Hepatic stellate cell (primary cell): ENCODE measurements at regions not wholly inside any gene's neighbourhood (a gene's known extent, or its start where the extent isn't known, plus 50 kb on each side); places are given as distances from the start of the nearest gene placed in this dataset.
"Not testable (repeated sequence)": the region's sequence is repeated elsewhere in the genome, so short reads cannot be mapped to it uniquely, and the experiment has no call there.

Source experiments
- DNase-seq: peaks from one replicate; pipeline ENCODE4 v3.0.0; 2011; ENCODE audit warnings: low spot score

DNA sequence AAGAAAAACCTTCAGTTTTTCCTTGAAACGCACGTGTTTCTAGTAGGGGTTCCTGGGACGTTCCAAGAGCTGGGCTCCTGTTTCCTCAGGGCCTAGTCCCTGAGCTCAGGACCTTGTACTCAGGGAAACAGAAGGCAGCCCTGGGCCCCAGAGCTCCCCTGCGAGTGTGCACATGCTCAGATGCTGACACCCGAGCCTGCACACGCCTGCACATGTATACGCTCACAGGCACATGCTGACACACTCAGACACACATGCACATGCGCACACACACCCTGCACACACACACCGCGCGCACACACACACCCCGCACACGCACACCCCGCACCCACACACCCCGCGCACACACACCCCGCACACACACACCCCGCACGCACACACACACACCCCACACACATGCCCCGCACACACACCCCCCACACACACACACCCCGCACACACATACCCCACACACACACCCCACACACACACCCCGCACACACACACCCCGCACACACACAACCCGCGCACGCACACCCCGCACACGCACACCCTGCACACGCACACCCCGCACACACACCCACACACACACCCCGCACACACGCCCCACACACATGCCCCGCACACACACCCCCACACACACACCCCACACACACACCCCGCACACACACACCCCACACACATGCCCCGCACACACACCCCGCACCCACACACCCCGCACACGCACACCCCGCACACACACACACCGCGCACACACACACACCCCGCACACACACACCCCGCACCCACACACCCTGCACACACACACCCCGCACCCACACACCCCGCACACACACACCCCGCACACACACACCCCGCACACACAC lies 52.2 kb downstream of the CALML3 start:
- DNase-seq: no peak

DNA sequence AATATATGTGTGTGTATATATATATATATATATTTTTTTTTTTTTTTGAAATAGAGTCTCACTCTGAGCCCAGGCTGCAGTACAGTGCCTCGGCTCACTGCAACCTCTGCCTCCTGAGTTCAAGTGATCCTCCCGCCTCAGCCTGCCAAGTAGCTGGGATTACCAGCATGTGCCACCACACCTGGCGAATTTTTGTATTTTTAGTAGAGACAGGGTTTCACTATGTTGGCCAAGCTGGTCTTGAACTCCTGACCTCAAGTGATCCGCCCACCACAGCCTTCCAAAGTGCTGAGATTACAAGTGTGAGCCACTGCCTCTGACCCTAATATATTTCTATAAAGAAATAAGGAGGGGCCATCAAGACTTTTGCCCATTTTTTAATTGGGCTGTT lies 55.3 kb downstream of the CALML3 start:
- DNase-seq: not testable (repeated sequence)

DNA sequence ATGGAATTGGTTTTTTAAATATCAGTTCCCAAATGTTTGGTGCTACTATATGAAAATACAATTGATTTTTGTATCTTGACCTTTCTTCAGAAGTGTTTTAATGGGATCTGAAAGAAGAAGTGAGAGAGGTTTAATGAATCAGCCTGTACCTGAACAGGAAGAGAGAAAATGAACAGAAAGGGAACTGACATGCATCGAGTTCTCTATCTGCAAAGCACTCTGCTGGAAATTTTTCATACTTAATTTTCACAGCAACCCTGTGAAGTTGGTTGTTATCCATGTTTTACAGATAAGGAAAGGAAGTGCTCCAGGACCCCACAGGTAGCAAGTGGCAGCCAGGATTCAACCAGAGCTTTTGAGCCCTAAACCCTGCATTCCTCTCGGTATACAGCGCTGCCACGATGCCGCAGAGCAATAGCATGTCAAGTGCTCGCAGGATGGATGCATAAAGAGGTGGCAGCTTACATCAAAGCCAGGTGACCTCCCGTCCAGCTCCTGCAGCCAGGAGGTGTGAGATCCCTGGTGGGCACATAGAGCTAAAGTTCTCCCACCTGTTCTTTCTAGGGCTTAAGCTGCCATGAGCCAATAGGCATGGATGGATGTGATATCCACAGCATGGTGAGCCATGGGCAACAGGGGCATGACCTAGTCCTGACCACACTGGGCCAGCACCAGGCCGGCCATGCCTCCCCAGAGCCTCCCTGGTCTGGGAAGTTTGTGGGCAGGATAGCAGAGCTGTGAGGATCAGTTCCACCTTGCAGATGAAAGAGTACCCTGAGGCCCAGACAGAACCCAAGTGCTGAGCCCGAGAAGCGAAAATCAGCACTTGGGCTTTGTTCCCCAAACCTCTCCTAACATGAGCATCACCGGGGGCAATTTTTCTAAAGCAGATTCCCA lies 57.2 kb downstream of the CALML3 start:
- no peak for DNase-seq

DNA sequence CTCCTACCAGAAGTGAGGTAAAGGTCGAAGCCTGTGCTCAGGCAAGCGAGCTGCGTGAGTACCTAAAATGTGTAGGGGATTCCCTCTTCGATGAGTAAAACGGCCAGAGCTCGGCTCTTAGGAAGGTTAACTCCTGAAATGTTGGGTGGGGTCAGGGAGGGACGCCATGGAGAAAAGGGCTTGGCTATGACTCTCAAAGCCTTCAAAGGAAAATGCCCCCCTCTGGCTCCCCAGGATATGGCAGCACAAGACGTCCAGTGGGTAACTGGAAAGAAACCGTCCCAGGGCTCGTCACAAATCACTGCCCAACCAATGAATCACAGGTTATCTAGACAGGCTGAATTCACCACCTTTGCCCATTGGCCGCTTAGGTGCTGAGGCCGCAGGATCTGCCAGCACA lies 58.0 kb downstream of the CALML3 start:
- DNase-seq: no peak

DNA sequence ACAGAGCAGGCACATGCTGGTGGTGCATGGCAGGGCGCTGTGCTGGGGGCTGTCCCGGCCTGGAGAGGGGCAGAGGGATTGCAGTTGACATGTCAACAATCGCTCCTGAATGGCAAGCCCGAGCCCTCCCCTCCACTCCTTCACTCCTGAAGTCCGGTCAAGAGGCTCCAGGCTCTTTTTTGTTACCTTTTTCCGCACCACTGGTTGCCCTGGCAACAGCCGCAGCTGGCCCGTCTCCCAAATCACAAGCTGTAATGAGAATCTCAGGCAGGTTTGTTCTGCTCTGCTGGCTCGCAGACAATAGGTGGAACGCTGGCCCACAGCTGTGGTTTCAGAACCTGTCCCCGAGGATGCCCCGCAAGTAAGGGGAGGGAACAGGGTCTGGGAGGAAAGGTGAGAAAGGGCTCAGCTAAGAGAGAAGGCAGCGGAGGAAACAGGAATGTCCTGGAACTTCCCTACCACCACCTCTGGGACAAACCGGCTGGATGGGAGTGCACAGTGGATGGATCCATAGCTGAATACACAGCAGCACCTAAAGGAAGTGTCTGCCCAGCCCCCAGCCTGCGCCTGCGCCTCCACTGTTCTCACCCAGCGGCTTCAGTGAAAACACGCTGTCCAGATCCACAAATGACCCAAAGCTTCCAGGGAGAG lies 58.9 kb downstream of the CALML3 start:
- DNase-seq: no peak

DNA sequence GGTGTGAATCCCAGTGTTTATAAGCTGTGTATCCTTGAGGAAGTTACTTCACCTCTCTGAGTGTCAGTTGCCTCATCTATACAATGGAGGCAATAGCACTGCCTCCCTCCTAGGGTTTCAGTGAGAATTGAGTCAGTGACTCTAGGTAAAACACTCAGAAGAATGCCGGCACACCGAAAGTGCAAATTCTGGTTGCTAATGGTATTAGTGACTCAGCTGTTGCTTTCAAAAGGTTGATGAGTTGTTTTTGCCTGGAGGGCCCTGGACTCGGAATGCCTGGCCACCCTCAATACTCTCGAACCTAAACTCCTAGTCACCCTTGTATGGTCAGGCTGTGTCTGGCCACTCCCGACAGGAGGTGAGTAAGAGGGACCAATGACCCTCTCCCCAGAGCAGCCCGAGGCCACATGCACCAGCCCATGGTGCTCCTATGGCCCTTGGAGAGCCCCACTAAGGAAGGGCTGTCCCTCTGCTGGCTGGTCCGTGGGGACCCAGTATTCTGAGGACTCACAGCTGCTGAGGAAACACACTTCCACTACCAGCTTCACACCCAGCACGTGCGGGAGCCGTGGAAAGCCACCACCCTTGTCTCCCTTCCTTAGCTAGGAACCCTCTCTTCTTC lies 60.2 kb downstream of the CALML3 start:
- peak; percentile 50 for DNase-seq

DNA sequence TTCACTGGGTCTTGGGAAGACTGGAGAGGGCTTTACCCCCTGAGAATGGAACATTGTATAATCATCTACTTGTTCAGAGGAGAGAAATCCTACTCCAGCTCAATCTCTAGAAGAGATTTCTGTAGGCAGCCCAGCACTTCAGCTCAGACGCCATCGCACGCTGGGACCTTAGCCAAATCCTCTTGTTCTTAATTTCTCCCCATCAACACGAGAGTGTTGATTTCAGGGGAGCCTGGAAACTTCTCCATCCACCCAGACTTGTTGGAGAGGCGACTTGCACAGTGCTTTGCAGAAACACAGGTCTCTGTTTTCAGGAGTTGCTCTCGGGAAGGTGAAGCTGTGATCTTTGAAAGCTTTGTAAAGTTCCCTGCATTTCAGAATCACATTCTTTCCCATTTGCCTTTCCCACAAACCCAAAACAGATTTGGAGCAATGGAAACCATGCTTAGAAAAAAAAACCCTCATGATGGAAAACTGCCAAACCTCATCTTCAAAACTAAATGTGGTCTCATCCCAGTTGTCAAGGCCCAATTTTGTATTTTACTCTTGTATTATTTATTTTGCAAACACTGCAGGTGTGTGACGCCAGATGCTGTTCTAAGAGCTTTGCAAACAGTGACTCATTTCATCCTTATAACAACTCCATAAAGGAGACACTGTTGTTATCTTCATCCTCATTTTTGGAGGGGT lies 60.9 kb downstream of the CALML3 start:
- DNase-seq: no peak

DNA sequence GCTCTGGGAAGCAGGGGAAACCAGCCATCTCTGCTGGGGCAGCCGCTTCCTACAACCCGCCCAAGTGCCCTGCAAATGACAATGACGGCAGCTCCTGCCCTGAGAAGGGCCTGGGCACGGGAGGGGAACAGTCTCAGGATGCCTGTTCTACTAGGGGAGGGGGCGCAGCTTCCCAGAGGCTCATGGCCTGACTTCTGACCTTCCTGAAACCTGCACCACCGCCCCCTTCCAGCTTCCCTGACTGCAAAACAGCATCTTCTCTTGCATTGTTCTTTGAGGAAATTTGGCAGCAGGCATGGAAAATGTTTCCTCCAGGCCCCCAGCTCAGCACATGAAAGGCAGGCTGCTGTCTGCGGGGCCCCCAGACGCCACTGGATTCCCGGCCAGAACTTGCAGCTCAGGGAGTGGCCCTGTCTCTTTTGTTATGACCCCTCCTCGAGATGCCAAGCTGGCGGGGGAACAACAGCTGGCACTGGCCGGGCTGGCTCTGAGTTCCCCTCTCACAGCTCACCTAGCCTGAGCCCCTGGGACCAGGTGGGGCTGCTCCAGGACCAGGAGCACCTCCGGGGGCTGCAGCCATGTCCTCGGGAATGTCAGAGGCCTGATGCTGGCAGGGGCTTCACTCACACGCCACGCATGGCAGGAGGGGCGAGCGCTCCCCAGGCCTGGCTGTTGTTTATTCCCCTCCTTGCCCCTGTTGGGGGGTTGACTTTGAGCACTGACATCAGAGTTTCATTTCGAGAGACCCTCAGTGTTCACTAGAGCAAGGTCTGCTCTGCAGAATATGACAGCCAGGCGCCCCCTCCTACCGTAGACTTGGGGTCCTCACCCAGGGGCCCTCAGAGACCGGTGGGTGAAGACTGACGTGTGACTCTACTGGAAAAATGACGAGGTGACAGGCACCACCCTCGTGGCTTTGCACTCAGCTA lies 62.7 kb downstream of the CALML3 start:
- no peak for DNase-seq

DNA sequence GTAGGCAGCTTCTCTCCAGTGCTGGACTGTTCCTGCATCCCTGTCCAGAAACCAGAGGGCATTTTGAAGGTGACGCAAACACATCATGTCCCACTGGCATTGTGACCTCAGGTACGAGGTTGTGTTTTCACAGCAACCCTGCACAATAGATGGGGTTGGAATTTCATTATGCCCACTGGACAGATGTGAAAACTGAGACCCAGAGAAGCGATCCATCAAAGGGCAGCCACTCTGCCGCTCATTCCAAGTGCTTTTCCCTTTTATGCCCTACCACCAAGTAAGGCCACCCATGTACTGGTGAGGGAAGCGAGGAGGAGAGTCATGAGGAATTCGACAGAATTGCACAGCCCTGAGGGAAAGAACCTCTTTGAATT lies 63.3 kb downstream of the CALML3 start:
- no peak for DNase-seq

DNA sequence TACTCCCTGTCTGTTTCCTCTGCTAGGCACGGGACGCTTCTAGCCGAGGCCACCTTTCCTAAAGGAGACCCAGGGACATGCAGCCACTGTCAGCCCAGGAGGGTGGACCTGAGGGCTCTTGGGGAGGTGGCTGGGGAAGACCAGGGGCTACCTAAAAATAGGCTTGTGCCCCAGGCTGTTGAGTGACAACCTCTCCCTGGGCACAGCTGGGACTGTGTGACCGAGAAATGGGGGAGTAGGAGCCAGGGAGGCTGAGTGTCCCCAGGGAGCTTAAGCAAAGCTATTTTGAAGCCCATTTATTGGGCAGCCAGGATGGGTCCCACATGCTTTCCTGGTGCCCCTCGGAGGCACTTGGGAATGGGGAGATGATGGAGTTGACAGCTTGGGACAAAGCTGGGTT lies 63.8 kb downstream of the CALML3 start:
- no peak for DNase-seq
